Medulla oblongata (tissue), 1 donor: ENCODE measurements at regions not wholly inside any gene's neighbourhood (a gene's known extent, or its start where the extent isn't known, plus 50 kb on each side); places are given as distances from the start of the nearest gene placed in this dataset.
"Not testable (repeated sequence)": the region's sequence is repeated elsewhere in the genome, so short reads cannot be mapped to it uniquely, and the experiment has no call there.

ENCODE experiments used
- DNase-seq: peaks from one replicate; pipeline ENCODE4 v3.0.0-alpha.2; 2015; ENCODE audit errors: extremely low spot score

DNA sequence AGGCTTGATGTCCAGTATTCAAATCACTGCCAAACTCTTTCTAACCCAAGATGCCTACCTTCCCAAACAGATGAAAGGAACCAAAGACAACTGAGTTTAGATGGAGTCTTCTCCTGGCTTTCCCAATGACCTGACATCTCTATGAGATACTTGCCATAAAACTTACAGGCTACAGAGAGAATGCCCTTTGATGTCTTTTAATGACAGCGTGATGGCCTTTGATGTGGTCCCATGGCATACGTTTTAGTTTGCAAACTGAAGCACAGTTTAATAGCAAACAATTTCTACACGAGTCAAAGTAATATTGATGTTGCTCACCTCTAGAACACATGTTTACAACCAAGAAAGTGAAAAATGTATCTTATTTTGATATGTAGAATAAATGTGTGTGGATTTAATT lies 73.2 kb downstream of the ZIC4 start:
- DNase-seq: no peak

DNA sequence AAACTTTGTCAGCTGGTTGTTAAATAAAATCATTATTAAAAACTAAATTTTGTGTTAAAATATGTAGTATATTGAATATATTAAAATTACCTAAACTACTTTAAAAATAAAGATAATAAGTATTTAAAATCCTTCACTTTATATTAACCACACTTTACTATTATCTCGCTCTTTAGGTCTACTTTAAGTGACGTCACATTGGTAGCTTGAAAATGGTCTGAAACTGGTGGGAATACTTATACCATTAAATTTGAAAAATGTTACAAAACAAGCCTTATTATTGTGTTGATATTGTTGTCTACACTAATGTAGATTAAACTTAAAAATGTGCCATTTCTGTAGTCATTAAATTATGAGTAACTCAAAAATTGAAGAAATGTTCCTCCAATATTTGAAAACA lies 77.6 kb downstream of the ZIC4 start:
- no peak for DNase-seq

DNA sequence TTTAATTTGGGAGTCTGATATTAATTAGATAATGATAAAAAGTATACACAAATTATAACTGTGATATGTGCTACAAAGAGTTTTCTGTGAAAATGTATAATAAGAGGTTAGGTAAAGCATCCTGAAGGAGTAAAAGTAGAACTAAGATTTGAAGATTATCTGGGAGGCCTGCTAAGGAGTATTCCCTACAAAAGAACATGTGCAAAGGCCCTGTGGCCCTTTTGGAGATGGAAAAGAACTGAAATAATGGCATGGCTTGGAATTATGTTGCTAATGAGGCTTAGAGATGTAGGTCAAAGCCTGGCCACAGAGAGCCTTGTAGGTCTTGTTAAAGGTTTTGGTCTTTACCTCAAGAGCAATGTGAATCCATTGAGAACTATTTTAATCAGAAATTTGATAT lies 82.0 kb downstream of the ZIC4 start:
- DNase-seq: no peak

DNA sequence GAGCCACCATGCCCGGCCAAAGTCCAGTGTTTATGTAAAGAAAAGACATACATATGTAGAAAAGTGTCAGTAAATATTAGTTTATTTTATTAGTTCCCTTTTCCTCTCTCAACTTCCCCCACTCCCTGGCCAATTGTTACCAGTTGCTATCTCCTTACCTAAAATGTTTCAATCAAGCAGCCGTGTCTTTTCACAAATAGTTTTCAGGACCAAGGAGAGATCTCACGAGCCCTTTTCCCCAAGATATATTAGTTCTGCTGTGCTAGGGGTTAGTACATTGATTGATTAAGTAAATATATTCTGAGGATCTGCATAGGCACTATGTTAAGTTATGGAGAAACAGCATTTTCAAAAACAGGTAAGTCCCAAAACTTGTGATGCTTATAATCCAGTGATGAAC lies 87.4 kb downstream of the ZIC4 start:
- no peak for DNase-seq

DNA sequence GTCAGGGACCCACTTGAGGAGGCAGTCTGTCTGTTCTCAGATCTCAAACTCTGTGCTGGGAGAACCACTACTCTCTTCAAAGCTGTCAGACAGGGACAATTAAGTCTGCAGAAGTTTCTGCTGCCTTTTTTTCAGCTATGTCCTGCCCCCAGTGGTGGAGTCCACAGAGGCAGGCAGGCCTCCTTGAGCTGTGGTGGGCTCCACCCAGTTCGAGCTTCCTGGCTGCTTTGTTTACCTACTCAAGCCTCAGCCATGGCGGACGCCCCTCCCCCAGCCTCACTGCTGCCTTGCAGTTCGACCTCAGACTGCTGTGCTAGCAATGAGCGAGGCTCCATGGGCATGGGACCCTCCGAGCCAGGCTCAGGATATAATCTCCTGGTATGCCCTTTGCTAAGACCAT lies 89.3 kb downstream of the ZIC4 start:
- DNase-seq: not testable (repeated sequence)

DNA sequence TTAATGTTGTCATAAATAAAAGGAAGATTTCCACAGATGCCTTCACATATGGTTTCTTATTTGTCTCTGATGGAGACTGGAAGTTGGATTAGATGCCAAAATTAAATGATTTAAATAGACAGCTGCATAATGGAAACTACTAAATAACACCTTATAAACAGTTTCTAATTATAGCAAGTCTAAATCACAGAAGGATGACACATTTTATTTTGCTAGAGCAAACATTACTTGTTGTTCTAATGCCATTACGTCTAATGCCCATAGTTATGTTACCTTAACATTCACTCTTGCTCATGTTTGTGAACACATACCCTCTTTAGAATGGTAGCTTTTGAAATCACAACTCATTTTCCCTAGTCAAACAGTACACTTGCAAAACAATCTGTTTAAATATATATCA lies 92.8 kb downstream of the ZIC4 start:
- no peak for DNase-seq

DNA sequence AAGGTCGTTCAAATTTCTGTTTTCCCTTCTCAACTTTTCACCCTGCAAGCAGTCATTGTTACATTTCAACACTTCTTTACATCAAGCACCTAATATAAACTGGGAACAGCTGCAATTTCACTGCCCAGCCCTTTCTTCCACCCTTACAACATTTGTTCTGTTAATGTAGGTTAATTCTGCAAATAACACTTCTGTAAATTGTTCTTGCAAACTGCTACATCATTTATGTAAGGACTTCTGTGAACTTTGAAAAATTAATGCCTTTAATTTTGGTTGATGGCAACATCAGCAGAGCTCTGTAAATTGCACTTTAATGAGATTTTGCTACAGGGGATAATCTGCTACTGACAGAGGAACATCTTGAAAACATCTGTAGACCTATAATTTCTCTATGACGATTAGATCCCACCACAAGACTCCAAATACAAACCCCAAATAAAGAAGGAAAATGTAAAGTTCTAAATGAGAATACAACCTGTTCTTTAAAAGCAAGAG lies 93.5 kb downstream of the ZIC4 start:
- DNase-seq: no peak

DNA sequence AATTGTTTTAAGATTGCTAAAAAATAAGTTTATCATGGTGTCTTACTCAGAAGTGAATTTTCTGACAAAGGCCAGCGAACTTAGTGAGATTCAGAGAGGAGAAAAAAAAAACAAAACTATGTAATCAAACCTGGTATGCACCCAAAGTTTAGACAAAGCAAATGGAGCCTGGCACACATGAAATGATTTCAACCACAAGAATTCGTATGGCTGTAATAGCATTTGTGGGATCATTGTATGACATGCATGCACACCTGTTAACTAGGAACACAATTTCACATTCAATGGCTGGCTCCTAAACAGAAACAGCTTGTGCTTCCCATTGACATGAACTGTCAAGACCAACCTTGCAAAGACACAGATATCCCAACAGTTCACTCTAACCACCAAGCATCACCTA lies 94.6 kb downstream of the ZIC4 start:
- no peak for DNase-seq

DNA sequence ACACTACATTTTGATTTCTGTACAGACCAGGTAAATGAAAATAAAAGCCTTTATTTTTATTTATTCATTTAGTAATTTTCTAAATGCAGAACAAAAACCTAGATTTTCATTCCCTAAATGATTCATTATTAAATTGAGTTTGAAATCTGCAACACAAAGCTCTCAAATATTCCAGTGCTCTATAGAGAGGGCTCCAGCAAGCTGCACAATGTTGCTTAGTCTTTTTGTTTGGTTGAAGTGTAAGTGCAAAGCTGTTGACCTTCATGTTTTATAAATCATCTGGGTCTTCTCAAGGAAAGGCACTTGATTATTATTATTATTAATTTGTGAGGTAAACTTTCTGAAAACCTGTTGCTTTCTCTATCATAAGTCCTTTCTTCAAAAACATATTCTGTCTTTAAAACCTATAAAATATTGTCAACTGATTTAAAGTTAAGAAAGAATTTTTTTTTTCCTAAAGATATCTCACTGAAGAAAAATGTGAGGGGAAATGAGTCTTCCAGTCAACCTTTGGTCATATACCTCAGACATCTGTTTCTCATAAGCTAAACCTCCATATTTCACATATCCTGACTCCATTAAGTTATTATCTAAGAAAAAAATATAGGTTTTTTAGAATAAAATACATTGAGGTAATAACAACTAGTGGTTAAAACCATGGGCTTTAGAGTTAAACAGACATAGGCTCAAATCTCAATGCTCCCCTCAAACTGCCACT lies 100.7 kb downstream of the ZIC4 start:
- DNase-seq: no peak

DNA sequence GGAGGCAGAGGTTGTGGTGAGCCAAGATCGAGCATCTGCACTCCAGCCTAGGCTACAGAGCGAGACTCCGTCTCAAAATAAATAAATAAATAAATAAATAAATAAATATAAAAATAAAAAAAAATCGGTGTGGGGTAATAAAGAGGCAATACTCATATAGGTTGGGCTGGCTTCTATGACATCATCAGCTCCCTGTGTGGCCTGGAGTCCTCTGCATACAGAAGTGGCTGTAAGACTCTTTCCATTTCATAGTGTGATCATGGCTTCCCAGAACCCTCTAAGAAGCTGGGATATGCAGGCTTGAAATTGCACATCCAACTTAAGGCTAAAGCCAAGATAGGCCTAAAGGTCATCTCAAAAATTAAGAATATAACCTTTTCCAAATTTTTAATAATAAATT lies 101.6 kb downstream of the ZIC4 start:
- no peak for DNase-seq

DNA sequence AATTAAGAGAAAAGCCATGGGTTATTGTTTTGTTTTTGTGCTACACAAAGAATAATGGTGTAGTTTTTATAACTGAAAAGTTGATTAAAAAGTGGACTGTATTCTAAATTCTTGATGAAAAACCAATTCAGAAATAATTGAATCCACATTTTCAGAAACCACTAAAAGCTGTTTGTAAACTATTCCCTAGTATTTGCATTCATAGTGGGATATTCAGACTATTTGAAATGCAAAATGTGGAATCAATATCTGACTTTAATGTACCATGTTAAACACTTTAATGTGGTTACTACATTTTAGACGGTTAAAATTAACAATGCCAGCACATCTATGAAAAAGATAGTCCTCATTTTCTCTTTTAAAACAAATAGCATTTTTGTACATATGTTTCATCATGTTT lies 104.6 kb downstream of the ZIC4 start:
- no peak for DNase-seq

DNA sequence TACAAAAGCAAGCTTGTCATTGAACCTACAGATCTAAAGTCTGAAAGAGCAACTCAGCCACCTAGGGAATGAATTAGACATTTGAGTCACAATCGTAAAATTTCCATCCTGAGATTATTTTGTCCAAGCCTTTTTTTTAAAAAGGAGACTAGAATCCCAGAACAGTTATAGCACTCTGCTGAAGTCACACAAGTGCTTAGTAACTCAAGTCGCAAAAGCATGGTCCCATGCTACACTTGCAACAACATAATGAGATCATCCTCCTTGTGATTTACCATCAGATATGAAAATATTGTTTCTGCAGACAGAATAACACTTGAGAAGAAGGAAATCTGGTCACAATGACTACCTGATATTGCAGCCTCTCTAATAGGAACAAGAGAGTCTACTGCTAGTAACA lies 106.7 kb downstream of the ZIC4 start:
- DNase-seq: no peak

DNA sequence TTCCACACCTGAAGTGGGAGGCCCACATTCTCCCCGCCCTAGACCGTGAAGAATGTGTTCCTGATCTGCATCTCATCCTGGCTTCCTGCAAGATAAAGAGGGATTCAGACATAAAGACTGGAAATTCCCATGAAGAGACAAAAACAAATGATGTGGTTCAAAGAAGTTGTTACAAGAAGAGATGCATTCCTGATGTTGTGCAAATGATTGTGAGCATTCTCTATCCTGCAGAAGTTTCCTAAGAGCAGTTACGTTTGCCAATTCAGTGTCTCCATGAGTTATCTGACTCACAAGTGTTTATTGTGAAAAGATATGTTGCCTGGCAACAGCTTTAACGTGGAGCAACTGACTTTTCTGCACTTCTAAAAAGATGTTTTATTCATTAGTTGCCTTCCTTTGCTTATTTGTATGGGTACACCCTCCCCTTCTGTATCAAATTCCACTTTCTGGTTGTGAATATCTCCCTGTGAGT lies 107.8 kb downstream of the ZIC4 start:
- DNase-seq: no peak

DNA sequence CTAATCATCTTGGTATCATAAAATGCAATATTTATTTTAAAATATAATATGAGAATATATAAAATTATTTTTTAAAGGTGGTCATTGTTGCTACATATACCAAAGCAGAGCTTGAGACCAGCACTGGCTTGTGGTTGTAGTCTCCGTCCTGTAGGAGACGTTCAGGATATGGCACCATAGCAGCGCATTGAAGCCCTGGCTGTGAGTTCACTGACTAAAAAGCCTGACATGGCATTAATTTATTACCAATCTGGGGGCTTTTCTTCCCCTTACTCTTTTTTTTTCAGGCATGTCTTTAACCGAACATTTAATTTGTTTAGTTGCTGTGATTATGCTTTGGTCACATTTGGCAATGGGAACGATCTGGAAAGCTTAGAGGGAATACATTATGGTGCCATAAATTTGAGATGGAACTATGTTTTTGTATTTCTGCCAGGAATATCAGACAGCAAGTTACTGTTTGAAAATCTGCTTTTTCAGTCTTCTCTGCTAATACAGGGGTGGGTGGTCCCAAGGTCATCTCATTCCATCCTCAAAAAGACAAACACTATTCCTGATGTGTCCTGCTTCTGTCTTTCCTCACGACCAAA lies 108.5 kb downstream of the ZIC4 start:
- DNase-seq: no peak

DNA sequence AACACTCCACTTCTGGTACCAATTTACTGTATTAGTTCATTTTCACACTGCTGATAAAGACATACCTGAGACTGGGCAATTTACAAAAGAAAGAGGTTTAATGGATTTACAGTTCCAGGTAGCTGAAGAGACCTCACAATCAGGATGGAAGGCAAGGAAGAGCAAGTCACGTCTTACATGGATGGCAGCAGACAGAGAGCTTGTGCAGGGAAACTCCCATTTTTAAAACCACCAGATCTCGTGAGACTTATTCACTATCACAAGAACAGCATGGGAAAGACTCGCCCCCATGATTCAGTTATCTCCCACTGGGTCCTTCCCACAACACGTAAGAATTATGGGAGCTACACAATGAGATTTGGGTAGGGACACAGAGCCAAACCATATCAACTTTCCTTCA lies 119.0 kb downstream of the ZIC4 start:
- DNase-seq: not testable (repeated sequence)

DNA sequence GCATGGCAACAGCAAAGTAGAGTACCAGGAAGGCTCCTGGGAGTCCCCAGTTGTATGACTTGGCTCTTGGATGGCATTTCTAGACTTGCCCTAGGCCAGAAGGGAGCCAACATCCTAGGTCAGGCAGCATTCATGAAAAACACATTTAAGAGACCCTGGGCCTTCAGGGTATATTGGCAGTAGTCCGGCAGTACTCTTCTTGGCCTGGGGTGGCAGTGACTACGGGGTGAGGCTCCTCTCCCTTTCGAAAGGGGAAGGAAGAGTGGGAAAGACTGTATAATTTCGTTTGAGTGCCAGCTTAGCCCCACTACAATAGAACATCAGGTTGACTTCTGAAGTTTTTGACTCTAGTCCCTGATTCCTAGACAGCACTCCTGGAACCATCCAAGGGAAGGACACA lies 136.4 kb downstream of the ZIC4 start:
- DNase-seq: no peak

DNA sequence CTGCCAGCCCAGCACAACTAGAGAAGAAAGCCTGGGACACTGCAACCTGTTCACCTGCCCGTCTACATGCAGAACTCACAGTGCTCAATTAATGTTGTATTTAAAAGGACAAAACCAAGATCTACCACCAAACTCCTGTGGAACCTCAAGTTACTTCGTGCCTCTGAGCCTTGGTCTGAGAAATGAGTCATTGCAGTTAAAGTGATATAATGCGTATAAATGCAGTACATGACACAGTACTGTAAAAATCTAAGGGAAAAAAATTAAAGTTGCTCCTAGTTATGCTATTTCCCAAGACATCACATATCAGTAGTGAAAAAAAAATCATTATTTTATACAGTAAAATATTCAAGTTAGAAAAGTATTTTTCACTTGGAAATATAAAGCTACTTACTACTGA lies 138.9 kb downstream of the ZIC4 start:
- no peak for DNase-seq

DNA sequence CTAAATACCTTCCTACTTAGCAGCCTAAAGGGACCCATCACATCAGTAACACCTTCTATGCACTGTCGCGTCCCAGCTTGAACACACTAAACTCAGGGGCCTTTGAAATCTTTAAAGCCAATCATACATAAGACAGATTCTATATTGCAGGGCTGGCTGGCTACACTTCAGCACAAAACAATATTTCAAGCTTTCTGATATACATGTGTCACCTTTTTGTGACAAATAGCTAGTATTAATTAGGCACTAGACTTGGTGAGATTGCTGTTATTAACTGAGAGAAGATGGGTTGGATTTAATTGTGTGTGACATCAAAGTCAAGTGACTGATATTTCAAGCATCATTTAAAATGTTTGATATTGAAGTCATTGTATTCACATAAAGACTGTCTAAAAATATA lies 148.4 kb downstream of the ZIC4 start:
- no peak for DNase-seq

DNA sequence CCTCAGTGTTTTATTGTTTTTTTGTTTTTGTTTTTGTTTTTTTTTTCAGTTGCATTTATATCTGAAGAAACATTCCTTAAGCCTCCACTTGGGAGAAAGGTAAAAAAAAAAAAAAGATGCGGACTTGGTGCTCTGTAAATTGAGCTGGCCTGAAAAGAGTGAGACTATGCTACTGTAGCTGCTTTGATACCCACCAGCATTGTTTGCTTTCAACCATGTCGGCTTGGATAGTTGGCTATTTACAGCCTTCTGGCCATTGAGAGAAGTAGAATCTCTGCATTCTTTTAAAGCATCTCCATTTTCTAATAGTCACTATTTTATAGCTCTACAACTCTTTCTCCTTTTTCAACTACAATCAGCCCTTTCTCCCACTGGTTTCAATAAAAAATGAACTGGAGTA lies 149.6 kb downstream of the ZIC4 start:
- DNase-seq: no peak

DNA sequence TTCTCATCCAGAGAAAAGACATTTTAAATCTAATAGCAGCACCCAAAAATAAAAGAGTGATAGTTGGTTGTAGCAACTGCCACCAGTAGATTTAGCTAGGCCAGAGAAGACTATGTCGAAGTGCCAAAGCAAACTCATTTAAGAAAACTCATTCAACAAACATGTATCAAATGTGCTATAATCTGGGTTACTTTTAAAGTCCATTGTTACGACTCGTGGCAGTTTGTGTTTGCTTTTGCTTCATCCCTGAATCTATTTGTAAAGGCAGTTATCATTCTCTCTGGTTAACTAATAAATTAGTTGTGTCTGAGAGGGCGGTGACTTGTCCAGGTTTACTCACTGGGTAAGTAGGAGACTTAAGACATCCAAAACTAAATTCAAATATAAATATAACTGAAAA lies 159.4 kb downstream of the ZIC4 start:
- no peak for DNase-seq

DNA sequence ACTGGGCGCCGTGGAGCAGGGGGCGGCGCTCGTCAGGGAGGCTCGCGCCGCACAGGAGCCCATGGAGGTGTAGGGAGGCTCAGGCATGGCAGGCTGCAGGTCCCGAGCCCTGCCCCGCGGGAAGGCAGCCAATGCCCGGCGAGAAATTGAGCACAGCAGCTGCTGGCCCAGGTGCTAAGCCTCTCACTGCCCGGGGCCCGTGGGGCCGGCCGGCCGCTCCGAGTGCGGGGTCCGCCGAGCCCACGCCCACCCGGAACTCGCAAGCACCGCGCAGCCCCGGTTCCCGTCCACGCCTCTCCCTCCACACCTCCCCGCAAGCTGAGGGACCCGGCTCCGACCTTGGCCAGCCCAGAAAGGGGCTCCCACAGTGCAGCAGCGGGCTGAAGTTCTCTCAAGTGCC lies 160.7 kb downstream of the ZIC4 start:
- not testable (repeated sequence) for DNase-seq

DNA sequence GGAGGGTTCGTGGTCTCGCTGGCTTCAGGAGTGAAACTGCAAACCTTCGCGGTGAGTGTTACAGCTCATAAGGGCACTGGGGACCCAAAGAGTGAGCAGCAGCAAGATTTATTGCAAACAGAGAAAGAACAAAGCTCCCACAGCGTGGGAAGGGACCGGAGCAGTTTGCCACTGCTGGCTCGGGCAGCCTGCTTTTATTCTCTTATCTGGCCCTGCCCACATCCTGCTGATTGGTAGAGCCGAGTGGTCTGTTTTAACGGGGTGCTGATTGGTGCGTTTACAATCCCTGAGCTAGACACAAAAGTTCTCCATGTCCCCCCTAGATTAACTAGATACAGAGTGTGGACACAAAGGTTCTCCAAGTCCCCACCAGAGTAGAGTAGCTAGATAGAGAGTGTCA lies 161.3 kb downstream of the ZIC4 start:
- DNase-seq: not testable (repeated sequence)

DNA sequence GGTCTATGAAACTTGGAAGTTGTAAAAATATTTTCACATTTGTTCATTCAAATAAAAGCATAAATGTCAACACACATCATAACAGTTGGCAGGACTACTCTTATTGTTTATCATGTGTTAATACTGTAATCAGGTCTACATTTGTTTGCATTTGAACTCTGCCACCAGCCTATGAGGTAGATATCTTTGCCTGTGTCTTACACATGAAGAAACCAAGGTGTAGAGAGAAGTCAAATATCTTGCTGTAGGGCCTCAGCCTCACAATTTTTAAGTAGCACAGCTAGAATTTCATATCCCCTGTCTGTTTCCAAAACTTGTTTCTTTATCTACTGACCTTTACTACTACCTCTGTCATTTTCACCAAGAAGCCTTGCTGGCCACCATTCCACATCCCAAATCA lies 161.9 kb downstream of the ZIC4 start:
- DNase-seq: no peak

DNA sequence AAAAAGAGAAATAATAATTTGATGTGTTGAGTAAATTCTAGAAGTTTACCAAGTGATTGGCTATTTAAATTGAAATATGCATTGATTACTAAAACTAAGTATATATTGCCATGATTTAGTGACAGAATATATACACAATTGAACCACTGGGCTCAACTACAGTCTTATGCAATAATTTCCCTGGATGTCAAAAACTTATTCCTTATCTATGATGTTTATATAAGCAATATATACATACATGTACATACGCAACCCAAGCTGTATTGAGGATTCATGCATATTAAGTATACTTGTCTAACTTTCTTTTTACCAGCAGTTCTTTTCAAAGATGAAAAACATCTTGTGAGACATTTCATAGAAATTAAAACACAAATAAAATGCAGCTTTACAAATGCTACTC lies 165.8 kb downstream of the ZIC4 start:
- DNase-seq: no peak
